Pulmonary artery endothelial cell (primary cell): ENCODE measurements at regions not wholly inside any gene's neighbourhood (a gene's known extent, or its start where the extent isn't known, plus 50 kb on each side); places are given as distances from the start of the nearest gene placed in this dataset.
"Not testable (repeated sequence)": the region's sequence is repeated elsewhere in the genome, so short reads cannot be mapped to it uniquely, and the experiment has no call there.

Source experiments
- DNase-seq: peaks from one replicate; pipeline ENCODE4 v3.0.0-alpha.2; 2011; ENCODE audit warnings: low read depth, low spot score

GRCh38 chr20:47849596-47849995, 64.3 kb upstream of the SULF2 start:
- no peak for DNase-seq

- no peak for DNase-seq
These were observed 63.7 kb upstream of the SULF2 start for GRCh38 chr20:47849006-47849405.

GRCh38 chr20:47848534-47848933, 63.3 kb upstream of the SULF2 start:
- not testable (repeated sequence) for DNase-seq

- no peak for DNase-seq
These were observed 62.7 kb upstream of the SULF2 start for GRCh38 chr20:47847884-47848485.

GRCh38 chr20:47847220-47847619, 61.9 kb upstream of the SULF2 start:
- DNase-seq, result not testable (repeated sequence)

- not testable (repeated sequence) for DNase-seq
These were observed 61.4 kb upstream of the SULF2 start for GRCh38 chr20:47846651-47847050.

- DNase-seq, result not testable (repeated sequence)
These were observed 60.2 kb upstream of the SULF2 start for GRCh38 chr20:47845382-47845977.

GRCh38 chr20:47844568-47844906, 59.3 kb upstream of the SULF2 start:
- not testable (repeated sequence) for DNase-seq

- DNase-seq, result no peak
These were observed 58.7 kb upstream of the SULF2 start for GRCh38 chr20:47843886-47844567.

GRCh38 chr20:47842950-47843349, 57.7 kb upstream of the SULF2 start:
- DNase-seq, result not testable (repeated sequence)

- not testable (repeated sequence) for DNase-seq
These were observed 56.7 kb upstream of the SULF2 start for GRCh38 chr20:47842004-47842403.

GRCh38 chr20:47836256-47836817, 51.1 kb upstream of the SULF2 start:
- not testable (repeated sequence) for DNase-seq
